WTC11 (cell line): ENCODE measurements at regions not wholly inside any gene's neighbourhood (a gene's known extent, or its start where the extent isn't known, plus 50 kb on each side); places are given as distances from the start of the nearest gene placed in this dataset.

ENCODE experiments used
- ATAC-seq: fragments of 200-7000 bp; cut with Tn5 transposase; 2 replicates; pipeline ENCODE4 v1.10.0; 2021; ENCODE audit warnings: mild to moderate bottlenecking, moderate library complexity
- CTCF ChIA-PET: fragments of 300-600 bp; sonication (Branson Sonifier 250); formaldehyde crosslinking; loops from one replicate; lab custom pipeline; 2021; ENCODE audit warnings: antibody characterized with exemption; lab: Charles Lee
- POLR2A ChIA-PET: fragments of 350-600 bp; sonication (Branson Sonifier 250); formaldehyde crosslinking; loops from one replicate; lab custom pipeline; 2021; ENCODE audit warnings: antibody characterized with exemption; lab: Charles Lee
- DNase-seq: peaks from one replicate; pipeline ENCODE4 v3.0.0; 2021; ENCODE audit warnings: low spot score
- H3K27ac Mint-ChIP-seq: 2 replicates; pipeline ENCODE4 v1.8.0; 2021; ENCODE audit warnings: mixed read lengths
- H3K27me3 Mint-ChIP-seq: 2 replicates; pipeline ENCODE4 v1.8.0; 2021; ENCODE audit warnings: low read depth, mild to moderate bottlenecking, moderate library complexity, mixed read lengths
- H3K36me3 Mint-ChIP-seq: 2 replicates; pipeline ENCODE4 v1.8.0; 2021; ENCODE audit warnings: mixed read lengths
- H3K4me1 Mint-ChIP-seq: 2 replicates; pipeline ENCODE4 v1.8.0; 2022; ENCODE audit warnings: mixed read lengths
- H3K4me3 Mint-ChIP-seq: 2 replicates; pipeline ENCODE4 v1.8.0; 2021; ENCODE audit warnings: mild to moderate bottlenecking, moderate library complexity, mixed read lengths
- H3K9me3 Mint-ChIP-seq: 2 replicates; pipeline ENCODE4 v1.8.0; 2021; ENCODE audit warnings: mixed read lengths
- ATF1 ChIP-seq: sonication (generic); formaldehyde crosslinking; IDR thresholded peaks from 2 replicates; pipeline ENCODE4 v1.8.1; 2023; ENCODE audit warnings: mild to moderate bottlenecking, moderate library complexity, missing genetic modification reagents
- EMX1 ChIP-seq: fragments of 250-450 bp; sonication (Bioruptor Pico); IDR thresholded peaks from 2 replicates; pipeline ENCODE4 v1.8.0; 2021; ENCODE audit warnings: mild to moderate bottlenecking
- FOXJ3 ChIP-seq: sonication (generic); formaldehyde crosslinking; IDR thresholded peaks from 2 replicates; pipeline ENCODE4 v1.9.0; 2021; ENCODE audit warnings: missing genetic modification reagents, mild to moderate bottlenecking, borderline replicate concordance
- FOXP1 ChIP-seq: sonication (generic); formaldehyde crosslinking; IDR thresholded peaks from 2 replicates; pipeline ENCODE4 v1.8.0; 2022; ENCODE audit warnings: missing genetic modification reagents, mild to moderate bottlenecking, moderate library complexity, borderline replicate concordance
- GRHL2 ChIP-seq: fragments of 250-450 bp; sonication (Bioruptor Pico); IDR thresholded peaks from 2 replicates; pipeline ENCODE4 v1.8.0; 2022; ENCODE audit warnings: mild to moderate bottlenecking, moderate library complexity; ENCODE audit not compliant: insufficient replicate concordance, severe bottlenecking
- NFATC4 ChIP-seq: fragments of 250-450 bp; sonication (Bioruptor Pico); IDR thresholded peaks from 2 replicates; pipeline ENCODE4 v1.9.0; 2021; ENCODE audit warnings: mild to moderate bottlenecking
- NFYB ChIP-seq: sonication (generic); formaldehyde crosslinking; conservative IDR thresholded peaks from 2 replicates; pipeline ENCODE4 v1.8.0; 2022; ENCODE audit warnings: low read depth, missing genetic modification reagents
- PRDM15 ChIP-seq: sonication (generic); formaldehyde crosslinking; IDR thresholded peaks from 2 replicates; pipeline ENCODE4 v1.8.0; 2022; ENCODE audit warnings: missing genetic modification reagents
- SP1 ChIP-seq: sonication (generic); formaldehyde crosslinking; conservative IDR thresholded peaks from 2 replicates; pipeline ENCODE4 v1.8.1; 2022; ENCODE audit warnings: missing genetic modification reagents
- TEAD1 ChIP-seq: sonication (generic); formaldehyde crosslinking; IDR thresholded peaks from 2 replicates; pipeline ENCODE4 v1.8.0; 2022; ENCODE audit warnings: mild to moderate bottlenecking, missing genetic modification reagents
- TP53 ChIP-seq: sonication (generic); formaldehyde crosslinking; IDR thresholded peaks from 2 replicates; pipeline ENCODE4 v1.8.1; 2023; ENCODE audit warnings: mild to moderate bottlenecking, missing genetic modification reagents
- ZBTB43 ChIP-seq: sonication (generic); formaldehyde crosslinking; IDR thresholded peaks from 2 replicates; pipeline ENCODE4 v1.8.1; 2023; ENCODE audit warnings: mild to moderate bottlenecking, missing genetic modification reagents
- ZNF396 ChIP-seq: fragments of 250-450 bp; sonication (Bioruptor Pico); IDR thresholded peaks from 2 replicates; pipeline ENCODE4 v1.8.0; 2021; ENCODE audit warnings: mild to moderate bottlenecking, moderate library complexity, borderline replicate concordance
- ZNF425 ChIP-seq: fragments of 250-450 bp; sonication (Bioruptor Pico); conservative IDR thresholded peaks from 2 replicates; pipeline ENCODE4 v1.9.0; 2021; ENCODE audit warnings: mild to moderate bottlenecking
- ZNF532 ChIP-seq: fragments of 250-450 bp; sonication (Bioruptor Pico); IDR thresholded peaks from 2 replicates; pipeline ENCODE4 v1.9.0; 2021; ENCODE audit warnings: mild to moderate bottlenecking, borderline replicate concordance

- TF ChIP-seq PRDM15 = no peak
- no peak for TF ChIP-seq SP1 (CRISPR knock-in tag)
Observed at GRCh38 chr6:84575264-84575663, 189.1 kb downstream of the TBX18 start (continued).

GRCh38 chr6:84569882-84570281 is 194.5 kb downstream of the TBX18 start:
- Mint-ChIP-seq H3K36me3 (no peaks in the 10 kb centered on the region), H3K4me3 (no peak overlapping the region)

More at GRCh38 chr6:84569882-84570281, 194.5 kb downstream of the TBX18 start:
- no peak overlapping the region for H3K27ac Mint-ChIP-seq
- ATAC-seq (no peak), DNase-seq (no peak)
- no peaks in the 10 kb centered on the region for H3K9me3 Mint-ChIP-seq
- ChIA-PET POLR2A (no interaction called here), CTCF (interaction anchor here (0.8 to 2.7 kb wide), 3 partner anchors 144 to 192 kb away, joined by 3 to 21 read pairs (median 3); no protein-coding TSS in a partner anchor)
- H3K27me3 Mint-ChIP-seq = no peaks in the 10 kb centered on the region
- TF ChIP-seq ZNF396 (CRISPR knock-in tag) (no peak), ZNF532 (no peak), GRHL2 (no peak), ZBTB43 (CRISPR knock-in tag) (no peak), FOXJ3 (CRISPR knock-in tag) (no peak), TP53 (CRISPR knock-in tag) (no peak), NFATC4 (CRISPR knock-in tag) (no peak), EMX1 (CRISPR knock-in tag) (no peak), PRDM15 (no peak), ZNF425 (no peak), NFYB (no peak), ATF1 (CRISPR knock-in tag) (no peak), FOXP1 (no peak), TEAD1 (CRISPR knock-in tag) (no peak)
- no peaks in the 10 kb centered on the region for H3K4me1 Mint-ChIP-seq
